H1 (cell line): ENCODE measurements at regions not wholly inside any gene's neighbourhood (a gene's known extent, or its start where the extent isn't known, plus 50 kb on each side); places are given as distances from the start of the nearest gene placed in this dataset.

Experiments used
- CTCF ChIA-PET: fragments of 300-600 bp; sonication (Branson Sonifier 250); formaldehyde crosslinking; loops from one replicate; lab custom pipeline; 2021; ENCODE audit not compliant: partially characterized antibody; lab: Charles Lee
- POLR2A ChIA-PET: fragments of 300-600 bp; sonication (Branson Sonifier 250); formaldehyde crosslinking; loops from one replicate; lab custom pipeline; 2021; ENCODE audit warnings: inconsistent platforms; ENCODE audit not compliant: partially characterized antibody; lab: Charles Lee
- DNase-seq, 2 experiments: peaks; one replicate each; pipeline versions ENCODE4 v3.0.0 to v3.0.0-alpha.2; 2010 to 2022; ENCODE audit warnings: low spot score in 2 of 2, low read depth in 1 of 2, mixed read lengths in 1 of 2
- FAIRE-seq: peaks from 2 replicates; lab custom pipeline; 2011; peaks lifted over from hg19 to GRCh38; lab: Jason Lieb, UNC
- H2AFZ ChIP-seq: 2 replicates; pipeline ENCODE4 v1.8.1; 2012; ENCODE audit warnings: low read length, inconsistent platforms
- H2AK5ac ChIP-seq: 2 replicates; pipeline ENCODE4 v1.6.1; 2013; ENCODE audit warnings: low read depth, low read length
- H2BK120ac ChIP-seq: replicated peaks from 2 replicates; pipeline ENCODE3; 2013; ENCODE audit warnings: low read depth, low read length, inconsistent platforms
- H2BK12ac ChIP-seq: 2 replicates; pipeline ENCODE4 v1.6.1; 2013; ENCODE audit warnings: low read depth, low read length
- H2BK15ac ChIP-seq: 2 replicates; pipeline ENCODE4 v1.6.1; 2013; ENCODE audit warnings: low read length
- H2BK20ac ChIP-seq: 2 replicates; pipeline ENCODE4 v1.6.1; 2013; ENCODE audit warnings: low read length
- H2BK5ac ChIP-seq: 2 replicates; pipeline ENCODE4 v1.6.1; 2013; ENCODE audit warnings: low read depth, low read length
- H3K14ac ChIP-seq: 2 replicates; pipeline ENCODE4 v1.6.1; 2013; ENCODE audit warnings: inconsistent platforms; ENCODE audit not compliant: insufficient read length
- H3K18ac ChIP-seq: 2 replicates; pipeline ENCODE4 v1.6.1; 2013; ENCODE audit warnings: low read length; ENCODE audit errors: extremely low read depth
- H3K23ac ChIP-seq: 2 replicates; pipeline ENCODE4 v1.6.1; 2013; ENCODE audit warnings: inconsistent platforms; ENCODE audit not compliant: insufficient read length
- H3K23me2 ChIP-seq: 2 replicates; pipeline ENCODE4 v1.6.1; 2013; ENCODE audit warnings: low read depth, low read length
- H3K27ac ChIP-seq: 2 replicates; pipeline ENCODE4 v1.6.1; 2011; ENCODE audit warnings: low read depth, low read length, inconsistent platforms
- H3K27me3 ChIP-seq, 4 experiments: replicated peaks in 1 of 4; 1 replicate in 1 of 4; 2 replicates in 3 of 4; pipeline versions ENCODE4 v1.6.1 to v1.8.1; 2011 to 2013; ENCODE audit warnings: low read length in 3 of 4, mild to moderate bottlenecking in 3 of 4, inconsistent platforms in 2 of 4, mixed read lengths in 2 of 4, moderate library complexity in 1 of 4; ENCODE audit not compliant: control insufficient read depth in 3 of 4, insufficient read depth in 3 of 4; ENCODE audit errors: extremely low read depth in 1 of 4
- H3K36me3 ChIP-seq, 4 experiments: 2 replicates each; pipeline versions ENCODE4 v1.6.1 to v1.8.1; 2011 to 2013; ENCODE audit warnings: mild to moderate bottlenecking in 4 of 4, low read length in 3 of 4, moderate library complexity in 2 of 4, control low read depth in 1 of 4, inconsistent platforms in 1 of 4; ENCODE audit not compliant: insufficient read depth in 4 of 4, control insufficient read depth in 2 of 4
- H3K4ac ChIP-seq: replicated peaks from 2 replicates; pipeline ENCODE3; 2013; ENCODE audit warnings: low read length, low read depth, mixed read lengths, inconsistent platforms; ENCODE audit not compliant: insufficient read length
- H3K4me1 ChIP-seq, 4 experiments: replicated peaks in 1 of 4; 1 replicate in 1 of 4; 2 replicates in 3 of 4; pipeline versions ENCODE4 v1.6.1 to v1.8.1; 2011 to 2013; ENCODE audit warnings: low read length in 3 of 4, inconsistent platforms in 2 of 4, mixed read lengths in 1 of 4; ENCODE audit not compliant: insufficient read depth in 4 of 4, control insufficient read depth in 3 of 4
- H3K4me2 ChIP-seq, 2 experiments: 2 replicates each; pipeline versions ENCODE4 v1.6.1 to v1.8.1; 2011 to 2013; ENCODE audit warnings: low read depth in 2 of 2, low read length in 2 of 2, control low read depth in 1 of 2, inconsistent platforms in 1 of 2, mild to moderate bottlenecking in 1 of 2; ENCODE audit not compliant: insufficient read depth in 1 of 2
- H3K4me3 ChIP-seq, 4 experiments: fragments of 200-600, 300-600 bp in 1 of 4; sonication (generic), shearing (Covaris generic), sonication (Bioruptor Twin) in 1 of 4; 2 replicates each; pipeline versions ENCODE4 v1.5.1 to v1.8.1; 2011 to 2016; ENCODE audit warnings: low read length in 4 of 4, low read depth in 3 of 4, control low read depth in 2 of 4, inconsistent platforms in 2 of 4, mild to moderate bottlenecking in 2 of 4, mixed read lengths in 1 of 4, moderate library complexity in 1 of 4; ENCODE audit not compliant: insufficient read depth in 2 of 4; ENCODE audit errors: extremely low read depth in 1 of 4
- H3K56ac ChIP-seq: replicated peaks from 2 replicates; pipeline ENCODE3; 2013; ENCODE audit warnings: low read depth, mild to moderate bottlenecking, mixed read lengths, low read length, inconsistent platforms; ENCODE audit not compliant: insufficient read length
- H3K79me1 ChIP-seq: 2 replicates; pipeline ENCODE4 v1.6.1; 2013; ENCODE audit warnings: low read depth, low read length, control low read depth
- H3K79me2 ChIP-seq, 2 experiments: 2 replicates each; pipeline versions ENCODE4 v1.6.1 to v1.8.1; 2012 to 2013; ENCODE audit warnings: low read length in 2 of 2, mild to moderate bottlenecking in 2 of 2, inconsistent platforms in 1 of 2; ENCODE audit not compliant: insufficient read depth in 2 of 2, control insufficient read depth in 1 of 2
- H3K9ac ChIP-seq, 4 experiments: replicated peaks in 1 of 4; 1 replicate in 1 of 4; 2 replicates in 3 of 4; pipeline versions ENCODE4 v1.6.1 to v1.8.1; 2011 to 2013; ENCODE audit warnings: low read depth in 3 of 4, low read length in 3 of 4, control low read depth in 2 of 4, mild to moderate bottlenecking in 2 of 4, moderate library complexity in 2 of 4, inconsistent platforms in 1 of 4; ENCODE audit errors: extremely low read depth in 1 of 4
- H3K9me3 ChIP-seq, 2 experiments: 2 replicates each; pipeline versions ENCODE4 v1.6.1 to v1.8.1; 2012 to 2013; ENCODE audit warnings: mild to moderate bottlenecking in 2 of 2, moderate library complexity in 2 of 2, control low read depth in 1 of 2, inconsistent platforms in 1 of 2, low read depth in 1 of 2, low read length in 1 of 2, mixed read lengths in 1 of 2; ENCODE audit not compliant: insufficient read depth in 2 of 2
- H4K20me1 ChIP-seq, 2 experiments: replicated peaks in 1 of 2; 2 replicates each; pipeline versions ENCODE3 to v1.8.1; 2011 to 2013; ENCODE audit warnings: inconsistent platforms in 2 of 2, low read length in 2 of 2, mild to moderate bottlenecking in 1 of 2; ENCODE audit not compliant: insufficient read depth in 2 of 2, control insufficient read depth in 1 of 2
- H4K5ac ChIP-seq: 2 replicates; pipeline ENCODE4 v1.6.1; 2013; ENCODE audit warnings: low read length, low read depth, mixed read lengths, inconsistent platforms; ENCODE audit not compliant: insufficient read length
- H4K8ac ChIP-seq: 2 replicates; pipeline ENCODE4 v1.8.0; 2013; ENCODE audit warnings: mild to moderate bottlenecking, moderate library complexity, low read length, inconsistent platforms; ENCODE audit not compliant: insufficient read depth; ENCODE audit errors: extremely low read depth
- H4K91ac ChIP-seq: replicated peaks from 2 replicates; pipeline ENCODE3; 2013; ENCODE audit warnings: low read length, mixed read lengths, inconsistent platforms; ENCODE audit not compliant: insufficient read length
- ASH2L ChIP-seq: fragments of 200-600, 300-600 bp; sonication (generic); IDR thresholded peaks from one replicate; pipeline ENCODE4 v1.7.1; 2017; ENCODE audit warnings: low read length
- BACH1 ChIP-seq: IDR thresholded peaks from 2 replicates; pipeline ENCODE4 v1.6.1; 2012; ENCODE audit warnings: low read length, improper control_type of control experiment
- CHD2 ChIP-seq: IDR thresholded peaks from 2 replicates; pipeline ENCODE4 v1.6.1; 2012; ENCODE audit warnings: low read length, improper control_type of control experiment
- HDAC2 ChIP-seq, 2 experiments: fragments of 300-600 bp in 1 of 2; sonication (generic) in 1 of 2; IDR thresholded peaks; 2 replicates each; pipeline ENCODE4 v1.6.1; 2011 to 2012; ENCODE audit warnings: low read depth in 2 of 2, low read length in 2 of 2, mild to moderate bottlenecking in 2 of 2, moderate library complexity in 2 of 2, borderline replicate concordance in 1 of 2, inconsistent platforms in 1 of 2
- JUN ChIP-seq: IDR thresholded peaks from 2 replicates; pipeline ENCODE4 v1.6.1; 2011; ENCODE audit warnings: low read depth, mild to moderate bottlenecking, improper control_type of control experiment, low read length
- JUND ChIP-seq: IDR thresholded peaks from 2 replicates; pipeline ENCODE4 v1.6.1; 2011; ENCODE audit warnings: mild to moderate bottlenecking, improper control_type of control experiment, low read length
- KDM1A ChIP-seq: fragments of 200-600, 300-600 bp; sonication (generic); IDR thresholded peaks from 2 replicates; pipeline ENCODE4 v1.7.1; 2016; ENCODE audit warnings: mild to moderate bottlenecking, low read length, borderline replicate concordance
- RNF2 ChIP-seq: fragments of 200-900, 300-1000 bp; sonication (generic); IDR thresholded peaks from 2 replicates; pipeline ENCODE4 v1.7.1; 2016; ENCODE audit warnings: borderline replicate concordance, low read depth, mild to moderate bottlenecking, antibody characterized with exemption, low read length; ENCODE audit not compliant: poor library complexity, severe bottlenecking; ENCODE audit errors: missing control alignments
- RXRA ChIP-seq: IDR thresholded peaks from 2 replicates; pipeline ENCODE4 v1.6.1; 2011; ENCODE audit warnings: low read depth, mild to moderate bottlenecking, low read length, moderate library complexity; ENCODE audit not compliant: insufficient read depth
- SAP30 ChIP-seq: fragments of 300-600 bp; sonication (generic); IDR thresholded peaks from 2 replicates; pipeline ENCODE4 v1.7.1; 2012; ENCODE audit warnings: low read length, moderate library complexity, mild to moderate bottlenecking, inconsistent platforms; ENCODE audit not compliant: insufficient read depth, insufficient replicate concordance
- SIN3A ChIP-seq, 2 experiments: IDR thresholded peaks in 1 of 2; conservative IDR thresholded peaks in 1 of 2; 2 replicates each; pipeline ENCODE4 v1.6.1; 2011 to 2012; ENCODE audit warnings: low read length in 2 of 2, improper control_type of control experiment in 1 of 2, low read depth in 1 of 2, mild to moderate bottlenecking in 1 of 2
- TAF1 ChIP-seq: IDR thresholded peaks from 2 replicates; pipeline ENCODE4 v1.6.1; 2011; ENCODE audit warnings: mild to moderate bottlenecking, low read depth, low read length
- WGBS, 2 experiments: shearing (Covaris generic) in 1 of 2; methylation state at CpG; one replicate each; pipeline versions ENCODE4 v1.1.6 to v1.1.7; 2013 to 2015; ENCODE audit warnings: low lambda C conversion rate in 2 of 2, mixed read lengths in 2 of 2, inconsistent platforms in 1 of 2, low coverage in 1 of 2, missing lambda C conversion rate in 1 of 2; ENCODE audit not compliant: insufficient replicate concordance in 2 of 2, insufficient coverage in 1 of 2, insufficient read length in 1 of 2; ENCODE audit errors: extremely low coverage in 1 of 2, missing lambda C conversion rate in 1 of 2; 5-methylcytosine and 5-hydroxymethylcytosine counted together
- TF ChIP-seq, protein P1 (sequence below): IDR thresholded peaks from 2 replicates; pipeline ENCODE4 v1.6.1; 2011; ENCODE audit warnings: low read length, improper control_type of control experiment

DNA sequence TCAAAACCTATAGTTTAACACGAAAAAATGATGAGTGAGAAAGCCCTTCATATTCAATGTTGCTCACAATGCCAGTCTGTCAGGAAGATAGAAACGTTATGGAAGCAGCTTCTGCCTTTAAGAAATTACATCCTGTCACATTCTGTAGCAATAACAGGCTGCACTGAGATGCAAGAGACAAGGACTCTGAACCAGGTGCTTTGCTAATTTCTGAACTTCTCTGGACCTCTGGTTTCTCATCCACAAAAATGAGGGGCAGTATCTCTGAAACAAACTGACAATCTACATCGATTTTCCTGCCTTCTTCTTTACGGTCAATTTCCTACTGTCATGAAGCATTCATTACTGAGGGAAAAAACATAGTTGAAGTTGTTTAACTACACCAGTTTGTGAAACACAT lies 234.0 kb downstream of the SNX13 start:
- 74% methylated on average over 4 of the region's 4 CpGs; no CpG with 5 or more reads in 1 of the 2 experiments for WGBS, 2 experiments
- Histone ChIP-seq H3K9ac (no peak overlapping the region), H3K27me3 (no peaks in the 10 kb centered on the region), H2BK12ac (no peak overlapping the region), H3K23ac (no peak overlapping the region), H3K14ac (no peak overlapping the region), H2BK120ac (no peak overlapping the region), H4K91ac (no peak overlapping the region), H3K9me3 (no peaks in the 10 kb centered on the region), H3K36me3 (no peaks in the 10 kb centered on the region), H3K4me1 (no peaks in the 10 kb centered on the region; a peak in 1 of 7 replicates), H3K4ac (no peak overlapping the region), H3K18ac (no peak overlapping the region), H4K5ac (no peak overlapping the region), H2AK5ac (no peak overlapping the region), H4K8ac (no peak overlapping the region), H4K20me1 (no peaks in the 10 kb centered on the region), H2BK20ac (no peak overlapping the region), H2BK15ac (no peak overlapping the region), H3K56ac (no peak overlapping the region), H3K79me1 (no peaks in the 10 kb centered on the region), H3K79me2 (no peaks in the 10 kb centered on the region), H3K4me3 (no peak overlapping the region), H3K23me2 (no peaks in the 10 kb centered on the region), H2AFZ (no peak overlapping the region), H2BK5ac (no peak overlapping the region), H3K4me2 (no peak overlapping the region), H3K27ac (no peak overlapping the region)
- POLR2A ChIA-PET: interaction anchor here (0.6 kb wide), 1 partner anchor 221 kb away, joined by 3 read pairs; no protein-coding TSS in a partner anchor
- no peak for FAIRE-seq
- CTCF ChIA-PET: interaction anchor here (0.7 to 1.6 kb wide), 25 partner anchors 8 to 640 kb away, joined by 3 to 22 read pairs (median 4); no protein-coding TSS in a partner anchor
- no peak for DNase-seq
- no peak for TF ChIP-seq SIN3A (conservative IDR thresholded peaks at IDR 0.05 in 1 of 2, IDR thresholded peaks at IDR 0.05 in 1 of 2; ENCODE audit: low read depth in 1 of 2, low read length in 2 of 2)
- no peak for TF ChIP-seq ASH2L
- TF ChIP-seq JUND: no peak
- TF ChIP-seq SAP30: no peak
- TF ChIP-seq CHD2: no peak
- no peak for TF ChIP-seq TAF1
- no peak for TF ChIP-seq JUN
- TF ChIP-seq BACH1: no peak
- TF ChIP-seq KDM1A: no peak
- TF ChIP-seq RXRA: no peak
- TF ChIP-seq, protein P1, sequence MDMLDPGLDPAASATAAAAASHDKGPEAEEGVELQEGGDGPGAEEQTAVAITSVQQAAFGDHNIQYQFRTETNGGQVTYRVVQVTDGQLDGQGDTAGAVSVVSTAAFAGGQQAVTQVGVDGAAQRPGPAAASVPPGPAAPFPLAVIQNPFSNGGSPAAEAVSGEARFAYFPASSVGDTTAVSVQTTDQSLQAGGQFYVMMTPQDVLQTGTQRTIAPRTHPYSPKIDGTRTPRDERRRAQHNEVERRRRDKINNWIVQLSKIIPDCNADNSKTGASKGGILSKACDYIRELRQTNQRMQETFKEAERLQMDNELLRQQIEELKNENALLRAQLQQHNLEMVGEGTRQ: no peak
- TF ChIP-seq HDAC2 (IDR thresholded peaks at IDR 0.05; ENCODE audit: borderline replicate concordance in 1 of 2, low read depth in 2 of 2, low read length in 2 of 2): no peak
- TF ChIP-seq RNF2: no peak
